Endothelial cell of umbilical vein (primary cell): ENCODE measurements at regions not wholly inside any gene's neighbourhood (a gene's known extent, or its start where the extent isn't known, plus 50 kb on each side); places are given as distances from the start of the nearest gene placed in this dataset.

Source experiments
- BruUV-seq: library from RNA; stranded (reverse); fragments of 400-500 nt; replicated peaks from 2 replicates; lab custom pipeline; 2021; lab: Mats Ljungman, UMichigan
- CTCF ChIA-PET: fragments of 300-600, 350-600 bp; sonication (Branson Sonifier 250); formaldehyde crosslinking; loops from one replicate; lab custom pipeline; 2021; ENCODE audit warnings: antibody characterized with exemption, inconsistent platforms; lab: Charles Lee
- POLR2A ChIA-PET: fragments of 300-600, 350-600 bp; sonication (Branson Sonifier 250); formaldehyde crosslinking; loops from one replicate; lab custom pipeline; 2021; ENCODE audit warnings: antibody characterized with exemption, inconsistent platforms; lab: Charles Lee
- DNase-seq: peaks from one replicate; pipeline ENCODE4 v3.0.0-alpha.2; 2011; ENCODE audit warnings: low read depth, low spot score
- FAIRE-seq: peaks from 2 replicates; lab custom pipeline; 2011; peaks lifted over from hg19 to GRCh38; lab: Jason Lieb, UNC
- H2AFZ ChIP-seq: 2 replicates; pipeline ENCODE4 v1.6.0; 2012; ENCODE audit warnings: low read depth, low read length, control low read depth, inconsistent platforms
- H3K27ac ChIP-seq: 2 replicates; pipeline ENCODE4 v1.5.1; 2011; ENCODE audit warnings: low read depth, mild to moderate bottlenecking, control low read depth, low read length, moderate library complexity; ENCODE audit not compliant: insufficient read depth
- H3K27me3 ChIP-seq, 2 experiments: 2 replicates each; pipeline versions ENCODE4 v1.6.0 to v1.6.1; 2011; ENCODE audit warnings: low read length in 2 of 2, mixed read lengths in 1 of 2; ENCODE audit not compliant: control insufficient read depth in 2 of 2, insufficient read depth in 2 of 2
- H3K36me3 ChIP-seq, 2 experiments: 2 replicates in 1 of 2; 3 replicates in 1 of 2; pipeline ENCODE4 v1.5.1; 2011; ENCODE audit warnings: low read length in 2 of 2, mild to moderate bottlenecking in 1 of 2, moderate library complexity in 1 of 2; ENCODE audit not compliant: control insufficient read depth in 2 of 2, insufficient read depth in 2 of 2; ENCODE audit errors: extremely low read depth in 1 of 2
- H3K4me1 ChIP-seq: 3 replicates; pipeline ENCODE4 v1.5.1; 2011; ENCODE audit warnings: mild to moderate bottlenecking, low read length; ENCODE audit not compliant: control insufficient read depth, insufficient read depth; ENCODE audit errors: extremely low read depth
- H3K4me2 ChIP-seq: 2 replicates; pipeline ENCODE4 v1.6.1; 2011; ENCODE audit warnings: low read length, control low read depth, mixed read lengths; ENCODE audit not compliant: insufficient read depth
- H3K4me3 ChIP-seq, 3 experiments: fragments of 200-600 bp in 1 of 3; sonication (generic), shearing (Covaris generic) in 1 of 3; replicated peaks in 1 of 3; 2 replicates each; pipeline ENCODE4 v1.5.1; 2011 to 2016; ENCODE audit warnings: control low read depth in 3 of 3, low read length in 3 of 3, mild to moderate bottlenecking in 2 of 3, inconsistent platforms in 1 of 3, low read depth in 1 of 3, moderate library complexity in 1 of 3; ENCODE audit not compliant: insufficient read depth in 1 of 3
- H3K79me2 ChIP-seq: 2 replicates; pipeline ENCODE4 v1.6.0; 2012; ENCODE audit warnings: low read length, inconsistent platforms; ENCODE audit not compliant: control insufficient read depth, insufficient read depth
- H3K9ac ChIP-seq: replicated peaks from 2 replicates; pipeline ENCODE3; 2011; ENCODE audit warnings: low read length, control low read depth; ENCODE audit not compliant: insufficient read depth; ENCODE audit errors: extremely low read depth
- H3K9me1 ChIP-seq: replicated peaks from 3 replicates; pipeline ENCODE4 v1.6.0; 2011; ENCODE audit warnings: mild to moderate bottlenecking, low read length; ENCODE audit not compliant: control insufficient read depth, insufficient read depth; ENCODE audit errors: extremely low read depth
- H3K9me3 ChIP-seq: replicated peaks from 2 replicates; pipeline ENCODE4 v1.5.1; 2012; ENCODE audit warnings: low read length, inconsistent platforms; ENCODE audit not compliant: control insufficient read depth, insufficient read depth
- H4K20me1 ChIP-seq: replicated peaks from 2 replicates; pipeline ENCODE3; 2011; ENCODE audit warnings: mild to moderate bottlenecking, low read length; ENCODE audit not compliant: control insufficient read depth, insufficient read depth; ENCODE audit errors: extremely low read depth
- EZH2 ChIP-seq: IDR thresholded peaks from 2 replicates; pipeline ENCODE4 v1.6.1; 2012; ENCODE audit warnings: borderline replicate concordance, low read depth, mild to moderate bottlenecking, moderate library complexity, low read length, inconsistent platforms; ENCODE audit not compliant: severe bottlenecking
- FOS ChIP-seq: IDR thresholded peaks from 2 replicates; pipeline ENCODE4 v1.6.1; 2011; ENCODE audit warnings: mild to moderate bottlenecking, low read length, moderate library complexity, borderline replicate concordance; ENCODE audit not compliant: insufficient read depth
- GATA2 ChIP-seq: IDR thresholded peaks from 2 replicates; pipeline ENCODE4 v1.7.0; 2011; ENCODE audit warnings: low read depth, mild to moderate bottlenecking, moderate library complexity, mixed read lengths, low read length; ENCODE audit not compliant: insufficient read length, insufficient read depth
- JUN ChIP-seq: IDR thresholded peaks from 2 replicates; pipeline ENCODE4 v1.6.1; 2011; ENCODE audit warnings: borderline replicate concordance, low read depth; ENCODE audit not compliant: insufficient read length, insufficient read depth
- MYC ChIP-seq: IDR thresholded peaks from one replicate; pipeline ENCODE4 v1.6.1; 2011; ENCODE audit warnings: mild to moderate bottlenecking, low read depth, low read length
- POLR2A ChIP-seq: IDR thresholded peaks from 2 replicates; pipeline ENCODE4 v1.6.1; 2012; ENCODE audit warnings: low read depth, mild to moderate bottlenecking, control low read depth, low read length
- POLR2AphosphoS5 ChIP-seq: IDR thresholded peaks from 2 replicates; pipeline ENCODE4 v1.6.1; 2012; ENCODE audit warnings: low read depth, mild to moderate bottlenecking, control low read depth, low read length, moderate library complexity; ENCODE audit not compliant: insufficient read depth
- dilution Hi-C: fragments of 300-500 bp; cut with MboI; formaldehyde crosslinking; loops from one replicate; pipeline ENCODE4 v1.15.0; 2019; ENCODE audit warnings: low sequenced_read_pairs; ENCODE audit not compliant: extremely low pct_ligation_motif_present
- intact Hi-C: fragments of 100-400 bp; cut with micrococcal nuclease; formaldehyde crosslinking; loops from one replicate; pipeline ENCODE4 v1.10.0; 2022
- TF ChIP-seq, protein P1 (sequence below), 2 donors: IDR thresholded peaks; 1 replicate in 1 of 2; 2 replicates in 1 of 2; pipeline ENCODE4 v1.5.1; 2011; ENCODE audit warnings: low read length in 2 of 2, mild to moderate bottlenecking in 2 of 2, moderate library complexity in 2 of 2, control low read depth in 1 of 2, inconsistent platforms in 1 of 2, low read depth in 1 of 2; ENCODE audit not compliant: insufficient read depth in 1 of 2; ENCODE audit errors: extremely low read depth in 1 of 2
- TF ChIP-seq, protein P2 (sequence below): IDR thresholded peaks from 2 replicates; pipeline ENCODE4 v1.6.1; 2011; ENCODE audit not compliant: insufficient read depth, insufficient read length

DNA sequence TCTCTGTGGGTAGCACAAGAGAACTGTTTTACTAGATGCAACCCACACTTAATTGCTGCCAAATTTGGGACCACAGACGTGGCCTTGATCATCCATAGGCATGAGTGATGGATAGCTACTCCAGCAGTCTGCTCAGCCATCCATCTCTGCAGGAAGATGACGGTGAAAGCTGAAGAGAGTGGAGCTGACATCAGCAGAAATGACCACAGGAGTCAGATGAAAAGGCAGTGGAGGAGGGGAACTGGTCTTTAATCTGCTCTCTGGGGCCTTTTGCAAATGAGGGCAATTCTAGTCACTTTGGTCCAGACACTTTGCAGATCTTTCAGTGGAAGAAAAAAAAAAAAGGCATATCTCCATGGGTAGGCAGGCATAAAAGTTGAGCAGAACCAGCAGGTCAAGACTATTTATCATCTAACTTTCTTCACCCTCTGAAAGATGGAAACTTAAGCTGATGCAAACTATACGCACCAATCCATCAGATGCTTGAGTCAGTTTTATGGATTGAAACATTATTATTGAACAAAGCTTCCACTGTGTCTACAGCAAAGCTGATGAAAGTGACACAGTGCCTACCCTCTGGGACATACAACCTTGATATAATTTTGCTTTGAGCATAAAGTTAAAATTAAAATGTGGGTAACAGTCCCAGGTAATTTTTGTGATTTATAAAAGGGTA lies 281.6 kb upstream of the OBI1 start:
- no peaks in the 10 kb centered on the region for H3K4me1 ChIP-seq
- no peaks in the 10 kb centered on the region for H3K9me1 ChIP-seq
- no peak overlapping the region for H2AFZ ChIP-seq
- dilution Hi-C loops (no loop called here), intact Hi-C loops (no loop called here)
- H3K9ac ChIP-seq, result no peak overlapping the region
- no TSS peak for BruUV-seq
- no peaks in the 10 kb centered on the region for H3K36me3 ChIP-seq
- H4K20me1 ChIP-seq, result no peaks in the 10 kb centered on the region
- H3K4me3 ChIP-seq, result no peak overlapping the region
- POLR2A ChIA-PET, result no interaction called here
- no peak overlapping the region for H3K4me2 ChIP-seq
- H3K27ac ChIP-seq, result no peak overlapping the region
- H3K79me2 ChIP-seq, result no peaks in the 10 kb centered on the region
- no peaks in the 10 kb centered on the region for H3K9me3 ChIP-seq
- no peak for DNase-seq
- TF ChIP-seq GATA2 (no peak), POLR2AphosphoS5 (no peak), POLR2A (no peak), JUN (no peak), FOS (no peak), MYC (no peak), EZH2 (no peak)
- TF ChIP-seq, protein P1, sequence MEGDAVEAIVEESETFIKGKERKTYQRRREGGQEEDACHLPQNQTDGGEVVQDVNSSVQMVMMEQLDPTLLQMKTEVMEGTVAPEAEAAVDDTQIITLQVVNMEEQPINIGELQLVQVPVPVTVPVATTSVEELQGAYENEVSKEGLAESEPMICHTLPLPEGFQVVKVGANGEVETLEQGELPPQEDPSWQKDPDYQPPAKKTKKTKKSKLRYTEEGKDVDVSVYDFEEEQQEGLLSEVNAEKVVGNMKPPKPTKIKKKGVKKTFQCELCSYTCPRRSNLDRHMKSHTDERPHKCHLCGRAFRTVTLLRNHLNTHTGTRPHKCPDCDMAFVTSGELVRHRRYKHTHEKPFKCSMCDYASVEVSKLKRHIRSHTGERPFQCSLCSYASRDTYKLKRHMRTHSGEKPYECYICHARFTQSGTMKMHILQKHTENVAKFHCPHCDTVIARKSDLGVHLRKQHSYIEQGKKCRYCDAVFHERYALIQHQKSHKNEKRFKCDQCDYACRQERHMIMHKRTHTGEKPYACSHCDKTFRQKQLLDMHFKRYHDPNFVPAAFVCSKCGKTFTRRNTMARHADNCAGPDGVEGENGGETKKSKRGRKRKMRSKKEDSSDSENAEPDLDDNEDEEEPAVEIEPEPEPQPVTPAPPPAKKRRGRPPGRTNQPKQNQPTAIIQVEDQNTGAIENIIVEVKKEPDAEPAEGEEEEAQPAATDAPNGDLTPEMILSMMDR (IDR thresholded peaks at IDR 0.05; ENCODE audit: extremely low read depth in 1 of 2, insufficient read depth in 1 of 2, low read depth in 1 of 2, low read length in 2 of 2), result no peak
- TF ChIP-seq, protein P2, sequence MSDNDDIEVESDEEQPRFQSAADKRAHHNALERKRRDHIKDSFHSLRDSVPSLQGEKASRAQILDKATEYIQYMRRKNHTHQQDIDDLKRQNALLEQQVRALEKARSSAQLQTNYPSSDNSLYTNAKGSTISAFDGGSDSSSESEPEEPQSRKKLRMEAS, result no peak
- FAIRE-seq, result no peak
- CTCF ChIA-PET, result interaction anchor here (1.1 kb wide), 1 partner anchor 700 kb away, joined by 3 read pairs; no protein-coding TSS in a partner anchor
- H3K27me3 ChIP-seq, result no peaks in the 10 kb centered on the region
